Body of pancreas (tissue), 4 donors: ENCODE measurements at regions not wholly inside any gene's neighbourhood (a gene's known extent, or its start where the extent isn't known, plus 50 kb on each side); places are given as distances from the start of the nearest gene placed in this dataset.

Experiments used
- POLR2A ChIP-seq, 3 donors: fragments of 450-650 bp; IDR thresholded peaks; one replicate each; pipeline ENCODE4 v1.6.1; 2016; ENCODE audit warnings: antibody characterized with exemption in 3 of 3, mild to moderate bottlenecking in 2 of 3
- TF ChIP-seq, protein P1 (sequence below), 7 experiments: fragments of 450-650 bp in 4 of 7; fragments of 200-600 bp in 3 of 7; sonication (generic) in 3 of 7; IDR thresholded peaks; one replicate each; pipeline ENCODE4 v1.5.1; 2016 to 2019; ENCODE audit warnings: antibody characterized with exemption in 7 of 7

DNA sequence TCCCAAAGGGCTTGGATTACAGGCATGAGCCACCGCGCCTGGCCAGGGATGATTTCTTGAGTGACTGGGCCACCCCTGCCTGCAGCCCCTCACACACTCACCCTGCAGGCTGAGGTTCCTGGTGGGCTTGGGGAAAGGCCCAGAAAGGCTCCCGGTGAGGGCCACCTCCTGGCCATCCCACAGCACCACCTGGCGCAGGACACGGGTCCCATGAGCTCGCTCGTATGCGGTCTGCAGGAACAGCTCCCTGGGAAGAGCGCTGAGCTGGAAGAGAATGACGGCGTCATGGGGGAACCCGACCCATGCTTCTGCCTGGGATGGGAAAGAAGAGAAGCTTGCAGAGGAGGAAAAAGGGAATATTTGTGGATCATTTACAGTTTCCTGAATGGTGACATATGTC lies 59.3 kb downstream of the RMI2 start:
- TF ChIP-seq, protein P1, sequence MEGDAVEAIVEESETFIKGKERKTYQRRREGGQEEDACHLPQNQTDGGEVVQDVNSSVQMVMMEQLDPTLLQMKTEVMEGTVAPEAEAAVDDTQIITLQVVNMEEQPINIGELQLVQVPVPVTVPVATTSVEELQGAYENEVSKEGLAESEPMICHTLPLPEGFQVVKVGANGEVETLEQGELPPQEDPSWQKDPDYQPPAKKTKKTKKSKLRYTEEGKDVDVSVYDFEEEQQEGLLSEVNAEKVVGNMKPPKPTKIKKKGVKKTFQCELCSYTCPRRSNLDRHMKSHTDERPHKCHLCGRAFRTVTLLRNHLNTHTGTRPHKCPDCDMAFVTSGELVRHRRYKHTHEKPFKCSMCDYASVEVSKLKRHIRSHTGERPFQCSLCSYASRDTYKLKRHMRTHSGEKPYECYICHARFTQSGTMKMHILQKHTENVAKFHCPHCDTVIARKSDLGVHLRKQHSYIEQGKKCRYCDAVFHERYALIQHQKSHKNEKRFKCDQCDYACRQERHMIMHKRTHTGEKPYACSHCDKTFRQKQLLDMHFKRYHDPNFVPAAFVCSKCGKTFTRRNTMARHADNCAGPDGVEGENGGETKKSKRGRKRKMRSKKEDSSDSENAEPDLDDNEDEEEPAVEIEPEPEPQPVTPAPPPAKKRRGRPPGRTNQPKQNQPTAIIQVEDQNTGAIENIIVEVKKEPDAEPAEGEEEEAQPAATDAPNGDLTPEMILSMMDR (IDR thresholded peaks at IDR 0.05): no peak
- TF ChIP-seq POLR2A (IDR thresholded peaks at IDR 0.05): no peak
